ENCODE measurements at regions not wholly inside any gene's neighbourhood (a gene's known extent, or its start where the extent isn't known, plus 50 kb on each side); places are given as distances from the start of the nearest gene placed in this dataset.
A peak's percentile ranks its signal among the peaks of the same experiment; 100 is the strongest.

DNA sequence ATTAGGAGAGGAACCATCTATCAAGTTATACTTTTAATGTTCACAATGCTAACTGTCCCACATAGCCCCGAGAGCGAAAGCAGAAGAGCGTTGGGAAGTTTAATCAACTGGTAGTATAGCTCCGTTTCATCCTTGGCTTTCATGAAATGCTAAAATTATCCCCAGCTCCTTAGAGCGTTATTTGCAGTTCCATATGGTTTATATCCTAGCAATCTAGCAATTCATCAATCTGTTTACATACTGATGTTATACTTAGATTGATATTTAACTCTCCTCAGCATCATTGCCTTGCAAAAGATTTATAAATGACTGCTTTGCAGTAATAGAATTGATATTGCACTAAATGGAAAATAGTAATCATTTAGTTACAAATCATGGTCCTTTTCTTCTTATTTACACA, 419.8 kb downstream of the COG6 start:
- no peak for DNase-seq (ENCODE audit: low spot score)

DNA sequence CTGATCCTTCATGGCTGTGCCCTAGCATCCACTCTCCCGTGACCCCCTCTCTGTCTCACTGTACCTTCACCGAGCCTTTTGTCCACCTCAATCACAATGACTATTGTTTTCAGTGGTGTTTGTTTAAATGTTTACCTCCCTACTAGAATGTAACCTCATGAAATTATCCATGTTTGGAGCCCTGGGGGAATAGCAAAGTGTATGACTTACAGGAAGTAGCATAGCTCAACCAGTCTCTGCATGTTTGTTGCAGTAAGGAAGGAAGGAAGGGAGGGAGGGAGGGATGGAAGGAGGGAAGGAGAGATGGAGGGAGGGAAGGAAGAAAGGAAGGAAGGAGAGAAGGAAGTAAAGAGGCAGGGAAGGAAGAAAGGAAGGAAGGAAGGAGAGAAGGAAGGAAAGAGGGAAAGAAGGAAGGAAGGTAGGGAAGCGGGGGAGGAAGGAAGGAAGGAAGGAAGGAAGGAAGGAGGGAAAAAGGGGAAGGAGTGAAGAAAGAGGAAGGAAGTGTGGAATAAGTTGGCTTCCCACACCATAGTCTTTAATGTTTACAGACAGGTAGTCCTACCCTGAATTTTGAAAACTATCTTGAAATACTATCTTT, 421.4 kb downstream of the COG6 start:
- no peak for DNase-seq (ENCODE audit: low spot score)

DNA sequence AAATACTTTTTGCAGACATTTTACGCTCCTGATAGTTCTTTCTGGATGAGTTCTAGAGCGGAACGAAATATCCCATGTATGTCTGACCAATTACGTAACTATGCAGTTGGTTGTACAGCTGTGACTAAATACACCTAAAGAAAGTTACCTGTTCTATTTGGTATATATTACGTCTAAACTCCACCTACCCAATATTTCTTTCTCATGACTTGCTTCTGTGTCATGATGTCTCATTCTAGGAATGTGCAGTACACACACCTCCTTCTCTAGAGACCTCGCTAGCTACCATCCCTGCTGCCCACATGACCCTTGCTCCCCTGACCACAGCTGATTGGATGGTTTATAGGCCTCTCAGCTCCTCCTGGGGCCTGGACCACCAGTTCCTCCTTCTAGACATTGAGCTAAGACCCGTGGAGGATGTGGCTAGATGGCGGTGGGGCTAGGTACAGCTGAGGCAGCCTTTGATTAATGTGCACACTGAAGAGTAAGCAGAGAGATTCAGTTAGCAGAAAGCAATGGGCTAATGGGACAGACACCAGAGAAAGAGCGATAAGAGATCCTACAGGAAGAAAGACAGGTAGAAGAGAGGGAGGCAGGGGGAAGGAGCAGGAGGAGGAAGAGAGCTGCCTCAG, 422.1 kb downstream of the COG6 start:
- DNase-seq (ENCODE audit: low spot score), result no peak

DNA sequence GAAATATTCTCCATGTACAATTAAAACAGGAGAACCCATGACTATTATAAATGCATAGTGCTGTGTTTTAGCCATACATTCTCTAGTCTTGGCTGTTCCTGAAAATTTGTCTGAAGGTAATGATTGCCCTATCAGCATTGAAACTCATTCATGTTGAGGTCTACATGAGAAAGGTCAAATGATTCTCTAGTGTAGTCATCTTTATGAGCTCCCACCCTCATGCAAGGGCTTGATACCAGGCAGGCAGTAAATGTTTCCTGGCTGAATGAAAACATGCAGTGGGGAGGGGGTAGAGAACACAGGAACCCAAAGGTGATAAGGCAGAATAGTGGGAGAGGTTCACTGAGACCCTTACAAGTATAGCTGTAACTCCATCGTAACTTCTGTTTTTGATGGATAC, 424.3 kb downstream of the COG6 start:
- no peak for DNase-seq (ENCODE audit: low spot score)

DNA sequence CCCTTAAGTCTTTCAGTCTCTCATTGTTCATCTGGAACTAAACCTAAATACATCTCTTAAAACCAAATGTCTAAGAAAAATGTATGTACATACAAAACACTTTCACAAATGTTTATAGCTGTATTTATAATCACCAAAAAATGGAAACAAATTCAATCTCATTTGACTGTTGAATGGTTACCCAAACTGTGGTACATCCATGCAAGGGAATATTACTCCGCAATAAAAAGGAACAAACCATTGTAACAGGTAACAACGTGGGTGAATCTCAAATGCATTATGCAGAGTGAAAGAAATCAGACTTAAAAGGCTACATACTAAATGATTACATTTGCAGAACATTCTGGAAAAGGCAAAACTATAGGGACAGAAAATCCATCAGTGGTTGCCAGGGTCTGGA, 425.2 kb downstream of the COG6 start:
- no peak for DNase-seq (ENCODE audit: low spot score)

DNA sequence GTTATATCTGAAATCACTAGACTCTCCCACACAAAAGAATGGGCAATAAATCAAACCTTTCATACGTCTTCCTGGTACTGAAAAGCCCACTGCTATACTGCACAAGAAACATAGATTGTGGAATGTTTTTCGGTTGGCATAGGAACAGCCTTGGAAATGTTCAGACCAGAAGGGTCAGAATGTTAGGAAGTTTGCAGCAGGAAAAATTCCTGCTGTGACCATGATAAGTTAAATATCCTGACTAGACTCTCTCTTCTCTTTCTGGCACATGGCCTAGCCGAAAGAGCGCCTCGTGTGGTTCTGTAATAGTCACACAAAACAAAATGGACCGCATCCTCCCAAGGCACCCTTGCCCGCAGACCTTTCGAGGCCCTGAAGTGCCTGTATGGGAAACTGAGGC, 427.2 kb downstream of the COG6 start:
- DNase-seq (ENCODE audit: low spot score), result no peak

DNA sequence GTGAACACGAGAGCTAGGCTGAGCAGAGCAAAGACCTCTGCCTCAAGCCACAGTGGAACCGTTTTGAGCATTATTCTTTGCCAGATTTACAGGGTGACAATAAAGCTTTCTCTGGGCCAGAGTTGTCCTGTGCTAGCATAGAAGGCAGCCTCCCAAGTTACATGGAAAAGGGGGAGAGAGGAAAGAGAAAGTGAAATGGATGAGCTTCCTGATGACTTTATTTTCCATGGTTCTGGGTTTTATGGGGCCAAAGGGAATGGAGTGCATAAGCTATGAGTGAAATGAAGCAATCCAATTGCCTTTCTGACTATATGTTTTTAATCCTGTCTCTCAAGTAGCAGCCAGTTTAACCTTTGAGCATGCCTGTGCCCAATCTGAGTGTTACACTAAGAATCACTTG, 428.4 kb downstream of the COG6 start:
- DNase-seq (ENCODE audit: low spot score), result no peak

DNA sequence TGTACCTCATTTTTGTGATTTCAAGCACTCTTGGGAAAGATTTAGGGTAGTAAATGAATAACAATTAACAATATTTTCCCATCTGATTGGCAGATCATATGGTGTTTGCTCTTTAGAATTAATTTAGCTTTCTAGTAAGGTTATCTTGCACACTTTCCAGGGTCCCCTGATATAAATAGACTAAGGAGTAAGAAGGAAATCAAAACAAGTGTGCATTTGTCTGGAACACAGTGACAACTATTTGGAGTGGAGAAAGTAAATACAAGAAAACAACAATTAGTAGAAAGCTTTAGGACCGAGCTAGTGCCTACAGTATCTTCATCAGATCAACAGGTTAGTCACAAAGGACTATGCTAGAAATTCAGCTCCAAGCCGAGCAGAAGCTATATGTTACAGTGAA, 429.5 kb downstream of the COG6 start:
- DNase-seq (ENCODE audit: low spot score), result no peak

DNA sequence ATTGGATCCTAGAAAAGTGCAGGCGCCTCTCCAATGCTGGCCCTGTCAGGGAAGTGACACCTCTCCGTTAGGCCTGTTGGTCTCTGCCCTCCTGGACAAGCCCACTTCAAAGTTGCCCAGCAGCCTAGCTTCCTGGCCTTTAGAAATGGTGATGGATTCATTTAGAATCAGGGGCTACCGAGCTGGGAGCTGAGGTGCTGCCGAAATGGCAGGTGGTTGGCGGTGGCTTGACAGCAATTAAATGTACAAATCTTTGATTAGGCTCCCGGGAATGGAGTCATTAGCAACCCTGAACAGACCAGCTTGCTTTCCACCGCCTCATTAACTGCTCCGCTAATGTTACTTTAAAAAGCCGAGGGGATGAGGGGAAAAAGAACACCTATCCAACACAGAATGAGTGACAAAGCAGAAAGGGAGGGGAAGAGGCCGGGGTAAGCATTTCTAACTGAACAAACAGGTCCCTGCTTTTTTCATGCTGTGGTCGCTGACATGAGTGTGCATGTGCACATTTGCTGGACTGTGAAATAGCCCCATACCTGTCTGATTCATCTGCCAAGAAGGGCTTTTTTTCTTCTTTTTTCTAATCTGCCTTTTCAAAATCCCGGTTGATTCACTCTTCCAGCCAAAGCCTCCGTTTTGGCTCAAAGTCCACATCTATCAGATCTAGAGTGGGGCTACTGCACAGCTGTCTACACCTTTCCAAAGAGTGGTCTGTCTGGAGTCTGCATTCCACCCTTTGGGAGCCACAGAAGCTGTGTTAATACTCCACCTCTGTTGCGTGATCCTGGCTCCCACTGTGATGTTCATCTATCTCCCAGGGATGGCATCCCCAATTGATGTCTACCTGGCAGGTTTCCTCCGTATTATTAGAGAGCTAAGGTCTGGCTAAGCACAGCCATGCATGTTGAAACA, 431.9 kb downstream of the COG6 start:
- no peak for DNase-seq (ENCODE audit: low spot score)

DNA sequence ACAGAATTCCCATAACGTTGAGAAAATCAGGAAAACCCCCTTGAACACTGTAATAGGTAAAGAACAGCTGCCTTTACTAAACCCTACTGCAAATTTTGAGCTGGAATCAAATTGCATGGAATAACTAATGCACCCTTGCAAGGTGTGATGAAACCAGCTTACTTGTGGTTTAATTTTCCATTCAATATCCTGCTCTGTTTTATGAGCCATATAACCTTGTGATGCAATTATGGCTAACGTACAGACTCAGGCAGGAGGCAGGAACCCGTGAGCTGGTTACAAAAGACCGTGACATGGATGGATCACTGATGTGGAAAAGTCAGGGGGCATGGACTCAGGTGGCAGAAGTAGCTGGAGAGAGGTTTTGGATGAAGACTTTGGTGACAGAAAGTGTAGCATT, 438.6 kb downstream of the COG6 start:
- DNase-seq (ENCODE audit: low spot score), result no peak

DNA sequence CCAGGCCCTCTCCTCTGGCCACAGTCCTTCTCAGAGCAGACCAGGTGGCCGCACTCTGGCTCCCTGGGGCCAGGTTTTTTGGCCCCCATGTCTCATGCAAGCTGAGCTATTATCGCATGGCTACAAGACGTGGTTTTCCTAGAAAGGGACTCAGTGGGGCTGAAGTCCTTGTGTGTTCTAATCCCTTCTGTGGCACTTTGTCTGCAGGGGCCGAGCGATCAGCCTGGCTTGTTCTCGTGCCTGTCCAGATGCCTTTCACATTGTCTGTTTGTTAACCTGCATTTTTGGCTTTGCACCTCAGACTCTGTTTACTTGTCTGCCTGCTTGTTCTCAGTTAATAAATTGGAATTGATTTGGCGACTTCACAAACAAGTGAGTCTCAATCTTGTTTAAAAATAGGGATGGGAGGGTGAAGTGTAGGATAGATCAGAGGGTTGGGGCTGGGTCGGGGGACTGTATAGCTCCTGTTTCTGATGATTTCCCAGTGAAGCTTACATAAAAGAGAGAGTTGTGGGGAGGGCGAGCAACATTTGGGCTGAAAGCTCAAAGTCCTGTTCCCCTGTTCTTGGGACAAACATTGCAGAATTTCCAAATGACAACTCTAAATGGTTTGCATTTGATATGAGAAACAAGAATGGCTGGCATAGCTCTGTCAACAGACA, 440.4 kb downstream of the COG6 start:
- DNase-seq (ENCODE audit: low spot score), result no peak

DNA sequence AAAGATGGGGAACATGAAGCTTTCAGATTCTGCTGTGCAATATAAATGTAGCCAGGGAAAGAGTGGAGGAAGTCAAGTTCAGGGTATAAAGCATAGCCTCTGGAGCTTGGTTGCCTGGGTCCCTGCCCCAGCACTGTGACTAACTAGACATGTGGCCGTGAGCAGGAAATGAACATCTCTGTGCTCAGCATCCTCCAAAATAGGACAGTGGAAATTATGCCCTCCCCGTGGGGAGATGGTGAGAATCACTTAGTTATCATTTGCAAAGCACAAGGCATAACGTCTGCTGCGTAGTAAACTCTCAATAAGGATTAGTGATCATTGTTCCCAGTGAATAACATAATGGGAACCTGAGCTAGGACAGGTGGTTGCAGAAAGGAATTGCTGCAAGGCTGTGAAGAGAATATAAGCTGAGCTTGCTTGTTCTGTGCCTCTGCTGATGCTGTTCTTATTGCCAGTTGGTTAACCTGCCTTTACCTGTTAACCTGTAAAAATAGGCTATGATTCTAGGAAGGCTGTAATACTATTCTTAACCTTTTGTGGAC, 441.0 kb downstream of the COG6 start:
- DNase-seq (ENCODE audit: low spot score), result peak; percentile 22

DNA sequence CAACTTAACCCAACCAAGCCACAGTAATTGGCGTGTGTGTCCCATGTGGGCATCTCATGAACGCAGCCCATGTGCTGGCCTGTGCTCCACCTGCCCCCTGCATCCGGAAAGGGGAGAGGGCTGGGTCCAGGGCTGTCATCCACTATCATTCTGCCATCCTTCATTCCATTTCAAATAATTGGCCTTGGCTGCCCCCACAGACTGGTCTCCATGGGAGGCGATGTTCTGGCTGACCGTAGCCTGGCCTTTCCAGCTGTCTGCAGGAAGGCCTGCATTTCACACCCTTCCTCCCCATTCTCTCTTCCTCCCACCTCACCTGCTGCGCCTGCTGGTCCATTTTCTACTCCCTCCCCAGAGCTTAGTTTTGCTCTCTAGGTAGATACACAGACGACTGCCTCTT, 442.8 kb downstream of the COG6 start:
- no peak for DNase-seq (ENCODE audit: low spot score)

DNA sequence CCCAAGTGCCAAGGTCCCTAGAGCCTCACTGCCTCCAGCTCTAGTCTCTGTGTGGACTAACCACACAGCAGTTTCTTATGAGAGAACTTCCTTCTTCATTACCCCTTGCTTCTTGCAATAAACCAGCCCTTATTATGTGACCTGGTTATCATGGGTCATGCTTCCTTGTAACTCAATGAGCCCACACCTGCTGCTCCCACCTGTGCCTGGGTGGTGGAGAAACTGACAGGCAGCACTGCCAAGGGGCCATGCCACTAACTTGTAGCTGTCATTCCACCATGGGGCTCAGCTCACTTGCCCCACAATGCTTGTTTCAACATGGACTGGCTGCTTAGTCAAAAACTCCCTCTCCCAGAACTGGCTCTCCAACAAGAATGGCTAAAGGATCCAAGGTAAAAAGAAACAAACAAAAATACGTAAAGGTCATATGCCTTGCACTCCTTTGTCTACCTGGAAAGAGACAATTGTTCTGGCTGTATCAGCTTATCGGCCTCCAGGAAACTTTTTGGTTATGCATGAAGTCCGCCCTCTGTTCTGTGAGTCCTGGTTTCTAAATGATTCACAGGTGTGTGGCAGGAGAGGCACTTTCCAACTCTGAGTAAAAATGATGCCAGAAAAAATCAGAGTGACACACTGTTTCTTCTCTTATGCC, 446.4 kb downstream of the COG6 start:
- peak; percentile 34 for DNase-seq (ENCODE audit: low spot score)

DNA sequence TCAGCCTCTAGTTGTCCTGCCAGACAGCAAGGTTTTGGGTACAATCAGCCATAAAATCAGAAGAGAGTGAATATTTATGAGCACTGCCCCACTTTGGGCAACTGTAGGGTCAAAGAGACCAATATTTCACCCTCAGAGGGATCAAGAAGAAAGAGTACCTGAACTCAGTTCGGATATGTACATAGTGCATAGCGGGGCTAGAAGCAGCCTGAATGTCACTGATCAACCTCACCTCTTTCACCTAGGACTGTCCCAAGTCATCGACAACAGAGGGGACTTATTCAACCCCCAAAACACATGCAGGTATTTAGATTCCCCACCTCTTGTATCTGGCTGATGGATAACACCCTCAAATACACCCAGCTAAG, 446.9 kb downstream of the COG6 start:
- no peak for DNase-seq (ENCODE audit: low spot score)

DNA sequence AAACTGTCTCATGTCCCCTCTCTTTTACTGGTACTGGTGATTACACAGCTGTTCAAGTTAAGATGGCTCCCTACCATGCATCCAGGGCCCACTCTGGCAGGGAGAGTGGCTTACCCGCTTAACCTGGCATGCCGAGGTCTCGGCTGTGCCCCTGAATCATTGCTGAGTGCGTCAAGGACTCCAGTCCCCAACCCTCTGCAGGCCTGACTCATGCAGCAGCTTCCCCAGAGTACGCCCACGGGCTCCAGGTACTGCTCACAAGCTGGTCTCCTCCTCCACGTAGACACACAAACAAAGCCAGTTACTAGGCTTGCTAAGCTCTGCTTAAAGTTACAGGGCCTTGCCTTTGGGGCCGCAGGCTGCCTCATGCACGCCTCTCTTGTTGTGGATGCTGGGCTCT, 447.4 kb downstream of the COG6 start:
- DNase-seq (ENCODE audit: low spot score), result no peak

DNA sequence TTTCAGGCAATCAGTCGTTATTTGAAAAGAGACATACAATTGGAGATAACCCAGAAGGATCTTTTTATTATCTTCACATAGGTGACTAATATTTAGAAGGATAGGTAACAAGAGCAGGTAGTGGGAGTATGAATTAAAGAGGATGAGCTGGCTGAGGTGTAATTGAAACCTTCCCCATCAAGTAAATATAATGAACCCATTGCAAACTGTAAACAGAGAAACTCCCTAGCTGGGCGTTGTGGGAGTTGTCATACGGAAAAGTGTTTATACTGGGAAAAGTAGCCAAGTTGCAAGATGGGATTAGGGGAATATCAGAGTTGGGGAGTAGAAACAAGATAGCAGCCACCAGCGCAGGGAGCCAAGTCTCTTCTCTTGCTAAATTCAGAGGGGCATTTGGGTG, 448.4 kb downstream of the COG6 start:
- no peak for DNase-seq (ENCODE audit: low spot score)

DNA sequence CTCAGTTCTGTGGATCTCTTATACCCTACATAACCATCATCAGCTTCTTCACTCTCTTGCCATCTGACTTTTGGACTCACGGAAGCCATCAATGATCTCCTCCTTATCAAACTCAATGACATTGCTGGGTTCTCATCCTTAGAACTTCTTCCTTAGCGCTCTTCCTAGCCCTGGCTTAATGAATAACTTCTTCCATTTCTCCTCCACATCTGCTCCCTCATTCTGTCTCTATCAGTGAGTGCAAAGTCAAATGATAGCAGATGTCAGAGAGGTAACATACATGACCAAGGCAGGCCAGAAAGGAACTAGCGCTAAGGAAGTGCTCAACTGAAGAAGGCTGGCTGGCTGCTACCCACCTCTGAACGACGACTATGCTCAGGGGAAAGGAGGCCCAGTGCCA, 449.8 kb downstream of the COG6 start:
- DNase-seq (ENCODE audit: low spot score), result no peak

DNA sequence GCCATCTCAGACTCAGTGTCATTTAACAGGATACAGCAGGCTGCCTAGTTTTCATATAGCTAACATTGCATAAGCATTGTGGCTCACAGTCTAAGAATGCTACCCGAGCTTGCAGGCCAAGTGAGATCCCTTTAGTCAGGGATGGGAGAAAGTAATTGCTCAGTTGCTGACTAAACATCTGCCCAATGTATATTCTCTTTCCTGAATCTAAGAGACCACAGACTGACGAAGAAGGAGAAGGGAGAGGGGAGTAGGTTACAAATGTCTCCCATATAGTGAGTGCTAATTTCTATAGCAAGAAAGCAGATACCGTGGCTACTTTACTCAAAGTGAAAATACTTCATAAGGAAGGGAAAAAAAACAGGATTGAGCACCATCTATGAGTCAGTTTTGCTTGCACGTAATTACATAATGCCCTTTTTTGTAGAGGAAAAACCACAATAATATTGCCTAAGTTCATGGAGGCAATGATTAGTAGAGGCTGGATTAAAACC, 453.9 kb downstream of the COG6 start:
- DNase-seq (ENCODE audit: low spot score), result no peak

DNA sequence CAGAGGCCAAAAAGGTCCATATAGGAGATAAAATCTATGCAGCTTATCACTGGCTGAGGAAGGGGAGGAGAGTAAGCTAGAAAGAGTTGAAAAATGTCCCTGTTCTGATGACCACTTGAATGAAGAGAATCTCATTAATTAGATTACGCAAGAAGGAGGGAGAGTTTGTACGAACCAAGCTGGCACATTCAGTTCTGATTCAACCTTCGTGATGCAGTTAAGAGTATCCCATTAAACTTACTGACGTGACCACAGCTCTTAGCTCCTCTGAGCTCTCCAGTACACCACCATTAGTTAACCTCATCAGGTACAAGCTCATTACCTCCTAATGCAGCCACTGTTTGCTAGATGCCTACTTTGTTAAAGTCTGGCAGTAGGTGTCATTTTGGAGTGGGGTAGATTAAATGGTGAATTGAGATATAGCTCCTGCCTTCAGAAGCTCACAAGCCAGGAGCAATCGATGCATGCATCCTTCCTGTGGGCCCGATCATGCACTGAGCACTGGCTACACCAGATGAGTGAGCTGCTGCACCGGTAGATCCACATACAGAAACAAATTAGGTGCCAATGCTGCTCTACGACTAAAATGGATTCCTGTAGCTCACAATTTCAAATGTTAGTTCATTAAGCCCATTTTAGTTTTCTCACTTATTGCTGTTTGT, 458.3 kb downstream of the COG6 start:
- no peak for DNase-seq (ENCODE audit: low spot score)

DNA sequence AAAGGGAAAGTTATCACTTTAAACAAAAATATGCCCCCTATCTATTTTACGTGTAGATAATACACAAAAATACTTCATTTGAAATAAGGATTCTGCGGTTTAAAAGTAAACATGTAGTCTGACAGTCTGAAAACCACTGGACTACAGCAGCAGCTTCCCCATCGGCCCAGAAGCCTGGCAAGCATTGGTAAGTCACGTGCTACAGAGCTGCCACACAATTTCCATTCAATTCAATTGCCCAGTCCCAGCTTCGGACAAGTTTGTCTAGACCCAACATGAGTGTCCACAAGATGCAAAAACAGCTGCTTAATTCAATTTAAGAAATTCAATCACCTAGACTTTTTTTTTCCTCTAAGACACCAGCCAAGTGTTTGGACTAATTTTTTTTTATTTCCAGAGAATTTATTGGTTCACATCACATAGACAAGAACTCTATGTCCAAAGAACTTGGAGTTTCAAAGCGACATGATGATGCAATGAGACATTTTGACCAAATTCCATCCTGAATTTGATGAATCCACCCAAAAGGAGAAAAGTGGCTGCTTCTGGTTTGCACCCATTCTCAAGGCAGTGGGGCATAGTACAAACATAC, 458.9 kb downstream of the COG6 start:
- no peak for DNase-seq (ENCODE audit: low spot score)
